ENCODE measurements at regions not wholly inside any gene's neighbourhood (a gene's known extent, or its start where the extent isn't known, plus 50 kb on each side); places are given as distances from the start of the nearest gene placed in this dataset.

DNA sequence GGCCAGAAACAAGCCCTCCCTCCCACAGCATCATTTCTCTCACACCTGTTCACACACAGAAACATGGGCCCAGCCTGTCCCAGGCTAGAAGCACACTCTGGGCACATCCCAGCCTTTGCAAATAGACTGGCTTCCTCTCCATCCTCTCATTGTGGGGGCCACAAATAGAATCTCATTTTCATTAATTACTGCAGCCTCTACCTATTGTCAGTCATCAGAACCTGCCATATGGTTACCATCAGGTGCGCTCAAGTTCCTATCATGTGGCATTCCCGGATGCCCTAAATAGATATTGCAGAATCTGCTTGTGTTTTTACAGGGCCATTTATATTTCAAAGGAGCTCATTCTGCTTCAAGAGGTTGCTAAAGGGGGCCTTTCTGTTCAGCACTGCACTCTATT lies 460.7 kb downstream of the BCL11A start:
- intact Hi-C loops (cut with DNase I, micrococcal nuclease): no loop called here
- DNase-seq (no peak), ATAC-seq (no peak)

DNA sequence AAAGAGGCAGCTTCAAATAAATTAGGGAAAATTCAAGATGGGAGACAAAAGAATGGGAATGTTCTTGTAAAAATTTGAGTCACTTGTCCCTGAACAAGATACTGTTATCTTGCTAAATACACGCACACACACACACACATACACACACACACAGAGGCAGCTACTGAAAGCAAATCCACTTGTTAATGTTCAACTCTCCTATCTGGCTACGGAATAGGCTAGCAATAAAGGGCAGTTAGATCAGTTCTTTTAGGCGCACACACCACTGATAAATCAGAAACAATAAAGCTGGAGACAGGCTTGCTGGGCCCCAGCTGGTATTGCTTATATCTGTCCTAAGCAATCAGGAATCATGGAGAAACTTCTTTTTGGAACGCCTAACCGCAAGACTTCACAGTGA lies 461.6 kb downstream of the BCL11A start:
- DNase-seq (peak; percentile 82 to 85), ATAC-seq (peak; percentile 85)
- intact Hi-C loops (cut with DNase I, micrococcal nuclease): no loop called here

DNA sequence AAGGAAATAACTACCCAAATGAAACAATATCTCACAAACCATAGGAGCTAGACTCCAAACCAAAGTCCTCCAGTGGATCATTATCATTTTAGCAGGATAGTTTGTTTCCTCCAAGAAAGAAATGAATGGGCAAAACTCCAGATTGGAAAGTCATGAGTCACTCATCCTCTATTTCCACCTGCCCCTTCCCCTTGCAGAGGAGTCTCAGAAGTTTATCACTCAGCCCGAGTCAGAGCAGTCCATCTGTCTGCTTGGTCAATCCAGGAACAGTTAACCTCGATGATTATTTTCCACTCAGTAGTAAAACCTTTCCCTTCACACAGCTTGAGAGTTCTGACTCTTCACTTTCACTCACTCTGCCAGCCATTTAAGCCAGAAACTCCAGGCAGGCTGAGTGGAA lies 462.2 kb downstream of the BCL11A start:
- DNase-seq: no peak
- peak; percentile 10 for ATAC-seq
- intact Hi-C loops (cut with DNase I, micrococcal nuclease): no loop called here

DNA sequence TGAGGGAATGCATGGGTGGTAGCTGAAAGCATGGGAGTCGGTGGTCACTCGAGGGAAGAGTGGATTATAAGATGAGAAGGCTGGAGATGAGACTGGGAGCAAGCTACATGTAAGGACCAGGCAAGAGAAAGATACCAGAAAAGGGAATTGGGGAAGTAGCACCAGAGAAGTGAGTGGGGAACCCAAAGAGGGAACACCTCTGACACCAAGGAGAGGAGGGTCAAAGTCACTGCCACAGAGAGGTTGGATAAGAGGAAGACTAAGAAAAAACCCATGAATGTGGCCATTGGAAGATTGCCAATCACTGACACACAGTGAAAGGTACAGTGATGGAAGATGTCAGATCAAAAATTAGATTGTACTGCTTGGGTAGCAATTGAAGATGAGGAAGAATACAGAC lies 473.9 kb downstream of the BCL11A start:
- ATAC-seq: no peak
- intact Hi-C loops (cut with DNase I, micrococcal nuclease): no loop called here
- no peak for DNase-seq

DNA sequence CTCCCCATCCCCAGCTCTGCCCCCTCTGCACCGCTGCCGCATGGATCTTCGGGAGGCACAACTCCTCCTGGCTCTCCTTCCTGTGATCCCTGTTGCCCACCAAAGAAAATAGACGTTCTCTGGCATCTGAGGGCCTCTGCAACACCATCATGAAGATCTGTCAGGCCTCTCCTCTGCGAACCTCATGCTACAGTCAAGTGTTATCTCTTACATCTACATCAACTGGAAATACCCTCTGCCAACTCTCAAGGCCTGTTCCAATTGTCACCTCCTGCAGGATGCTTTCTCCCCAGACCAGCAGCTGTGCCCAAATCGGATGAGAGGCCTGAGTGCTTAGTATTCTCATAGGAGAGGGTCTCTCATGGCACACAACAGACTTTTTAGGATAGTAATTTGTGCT lies 478.4 kb downstream of the BCL11A start:
- ATAC-seq (no peak), DNase-seq (no peak)
- intact Hi-C loops (cut with DNase I, micrococcal nuclease): no loop called here

DNA sequence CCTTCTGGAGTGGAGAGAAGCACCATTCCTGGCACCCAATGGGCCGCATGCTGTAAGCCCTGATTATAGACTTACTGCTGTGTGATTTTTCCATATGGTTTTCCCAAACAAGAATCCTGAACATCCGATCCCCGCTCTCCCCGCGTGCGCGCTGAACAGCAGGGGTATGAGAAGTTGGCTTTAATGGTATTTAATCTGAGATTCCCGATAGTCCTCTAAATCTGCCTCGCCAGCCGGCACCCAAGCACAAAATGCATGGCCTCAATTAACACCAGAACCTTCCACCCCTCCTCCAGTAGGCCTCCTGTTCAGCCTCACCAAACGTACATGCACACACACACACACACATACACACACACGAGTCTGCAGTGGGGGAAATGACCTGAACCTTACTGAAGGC lies 480.3 kb downstream of the BCL11A start:
- ATAC-seq (no peak), DNase-seq (no peak)

DNA sequence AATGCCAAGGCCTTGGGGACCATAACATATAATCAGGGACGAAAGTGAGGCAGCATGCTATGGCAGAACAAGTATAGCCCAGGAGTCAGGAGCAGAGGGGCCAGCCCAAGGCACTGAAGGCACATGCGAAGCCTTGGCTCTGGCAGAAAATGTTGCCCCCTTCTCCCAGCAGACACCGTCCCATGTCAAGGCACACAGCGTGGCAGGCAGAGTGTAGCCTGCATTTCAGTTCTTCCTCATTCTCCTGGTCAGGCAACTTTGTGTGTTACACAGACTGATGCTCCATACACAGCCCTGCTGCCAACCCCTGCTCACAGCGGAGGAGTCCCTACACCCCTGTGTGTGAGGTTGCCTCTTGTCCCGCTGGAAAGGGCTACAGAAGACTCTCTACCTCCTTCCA lies 480.8 kb downstream of the BCL11A start:
- ATAC-seq (no peak), DNase-seq (no peak)
- intact Hi-C loops (cut with DNase I, micrococcal nuclease): no loop called here

More for the DNA sequence above, 480.3 kb downstream of the BCL11A start:
- intact Hi-C loops (cut with DNase I, micrococcal nuclease): no loop called here

DNA sequence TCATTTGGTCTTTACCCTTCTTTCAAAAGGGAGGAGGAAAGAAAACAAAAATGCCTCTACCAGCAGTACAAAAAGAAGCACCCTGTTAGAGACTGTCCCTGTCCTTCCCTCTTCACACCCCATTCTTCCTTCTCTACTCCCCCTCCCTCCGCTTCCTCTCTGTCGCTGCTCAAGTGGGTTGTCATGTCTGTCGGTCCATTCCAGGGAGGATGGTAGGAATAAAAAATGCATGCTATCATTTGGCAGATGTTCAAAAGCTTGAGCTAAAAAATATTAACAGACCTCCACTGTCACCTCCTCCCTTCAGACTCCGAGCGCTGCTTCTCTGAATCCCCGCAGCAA lies 482.0 kb downstream of the BCL11A start:
- DNase-seq (no peak), ATAC-seq (no peak)
- intact Hi-C loops (cut with DNase I, micrococcal nuclease): no loop called here

DNA sequence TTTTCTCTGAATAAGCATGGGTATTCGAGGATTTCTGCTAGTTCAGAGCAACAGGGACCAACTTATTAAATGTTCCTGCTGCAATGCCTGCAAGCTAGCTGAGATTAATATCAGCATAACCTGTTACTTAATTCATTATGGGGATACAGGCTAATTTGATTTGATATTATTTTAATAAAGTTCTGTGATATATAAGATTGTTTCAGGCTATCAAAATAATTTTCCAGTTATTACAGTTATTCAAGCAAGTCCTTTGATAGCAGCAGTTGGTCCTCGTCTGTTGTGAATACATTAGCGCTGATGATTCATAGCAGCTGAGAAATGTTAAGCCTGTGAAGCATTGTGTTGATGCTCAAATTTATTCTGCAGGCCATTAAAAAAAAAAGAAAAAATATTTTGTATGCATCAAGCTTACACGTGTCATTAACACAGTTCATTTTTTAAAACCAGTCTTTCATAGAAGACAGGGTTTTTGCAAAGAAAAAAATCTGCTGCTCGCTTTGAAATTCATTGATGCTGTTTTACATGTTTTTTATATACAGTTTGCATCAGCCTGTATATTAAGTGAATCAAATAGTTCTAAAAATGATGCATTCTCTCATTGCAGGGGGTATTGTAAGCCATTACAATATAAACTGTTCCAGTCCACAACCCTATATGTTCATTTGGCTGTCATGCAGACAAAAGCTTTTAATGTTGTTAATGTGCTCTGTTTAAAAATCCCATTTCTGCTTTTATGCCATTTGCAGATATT lies 482.5 kb downstream of the BCL11A start:
- DNase-seq (no peak), ATAC-seq (no peak)
- intact Hi-C loops (cut with DNase I, micrococcal nuclease): no loop called here

DNA sequence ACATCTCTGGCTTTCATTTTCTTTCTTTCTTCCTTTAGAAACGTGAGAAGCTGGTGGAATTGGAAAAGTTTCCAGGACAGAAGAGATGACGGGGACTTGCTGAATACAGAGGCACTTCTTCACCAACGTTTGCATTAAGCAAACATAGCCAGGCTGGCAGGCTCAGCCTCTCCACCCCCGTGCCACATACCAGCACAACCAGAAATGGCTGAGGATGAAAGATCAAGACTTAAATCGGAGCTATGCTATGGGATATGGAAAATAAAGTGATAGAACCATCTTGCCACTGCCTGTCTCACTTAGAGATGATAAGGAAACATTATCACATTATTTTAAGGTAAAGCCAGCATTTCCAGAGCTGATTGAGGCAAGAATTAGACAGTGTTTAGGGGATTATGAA lies 483.3 kb downstream of the BCL11A start:
- intact Hi-C loops (cut with DNase I, micrococcal nuclease): no loop called here
- DNase-seq: no peak
- peak; percentile 34 for ATAC-seq

DNA sequence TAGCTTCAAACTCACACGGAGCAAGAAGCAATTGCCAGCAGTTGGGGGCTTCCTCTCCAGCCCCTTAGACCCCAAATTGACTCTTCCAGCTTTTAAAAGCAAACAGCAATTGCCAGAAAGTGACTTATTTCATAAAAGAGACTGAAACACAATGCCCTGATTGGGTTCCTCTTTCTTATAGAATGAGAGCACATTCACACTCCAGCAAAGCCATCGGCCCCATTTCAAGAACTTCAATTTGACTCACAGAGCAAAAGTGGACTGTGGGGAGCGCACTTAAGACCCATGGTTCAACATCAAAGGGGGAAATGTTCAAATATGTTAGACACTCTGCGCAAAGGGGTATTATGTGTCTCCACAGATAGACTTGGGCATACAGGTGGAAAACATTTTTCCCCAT lies 484.7 kb downstream of the BCL11A start:
- no peak for DNase-seq
- no peak for ATAC-seq
- intact Hi-C loops (cut with DNase I, micrococcal nuclease): no loop called here

DNA sequence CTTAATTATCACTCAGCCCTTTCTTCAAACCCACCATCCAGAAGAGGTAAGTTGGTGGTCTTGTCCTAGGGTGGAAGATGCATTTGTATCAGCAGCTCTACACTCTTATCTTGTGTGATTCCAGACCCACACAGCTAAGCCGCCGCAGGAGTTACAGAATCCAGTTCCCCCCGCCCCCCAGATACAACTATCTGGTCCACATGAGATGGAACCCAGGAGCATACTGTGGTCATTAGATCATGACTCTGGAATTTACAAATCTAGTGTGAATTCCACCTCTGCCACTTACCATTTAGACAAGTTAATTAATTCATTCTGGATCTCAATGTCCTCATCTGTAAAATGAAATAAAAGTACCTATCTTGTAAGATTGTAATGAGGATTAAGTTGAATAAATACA lies 486.4 kb downstream of the BCL11A start:
- DNase-seq (no peak), ATAC-seq (no peak)
- intact Hi-C loops (cut with DNase I, micrococcal nuclease): no loop called here

DNA sequence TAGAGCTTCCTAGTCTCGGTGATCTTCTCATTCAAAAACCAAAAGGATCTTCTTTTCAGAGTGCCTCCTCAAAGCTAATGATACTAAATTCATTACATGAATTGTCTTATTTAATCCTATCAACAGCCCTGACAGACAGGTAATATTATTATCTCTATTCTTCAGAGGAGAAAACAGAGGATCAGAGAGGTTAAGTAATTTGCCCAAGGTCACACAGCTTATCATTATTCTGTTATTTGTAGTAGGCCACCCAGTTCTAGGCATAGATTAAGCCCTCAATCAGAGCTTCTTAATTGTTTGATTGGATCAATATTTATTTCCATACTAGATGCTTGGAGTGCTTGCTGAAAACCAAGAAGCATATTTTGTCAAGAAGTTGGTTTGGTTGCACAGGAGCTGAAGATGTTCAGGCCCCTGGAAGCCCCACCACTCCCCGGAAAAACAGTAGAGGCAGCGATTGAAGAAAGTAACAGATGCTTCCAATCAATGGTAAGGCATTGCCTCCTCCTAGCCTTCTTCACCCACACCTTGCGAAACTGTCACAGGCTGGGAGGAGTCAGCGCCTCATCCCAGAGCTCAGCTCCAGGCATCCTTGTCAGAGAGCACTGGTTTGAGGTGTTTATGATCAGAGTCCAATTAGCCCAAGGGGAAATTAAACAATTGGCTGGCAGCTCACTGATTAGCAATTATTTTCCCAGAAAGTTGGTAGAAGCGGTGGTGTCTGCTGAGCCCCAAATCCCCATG lies 487.2 kb downstream of the BCL11A start:
- ATAC-seq (no peak), DNase-seq (no peak)
- intact Hi-C loops (cut with DNase I, micrococcal nuclease): no loop called here

DNA sequence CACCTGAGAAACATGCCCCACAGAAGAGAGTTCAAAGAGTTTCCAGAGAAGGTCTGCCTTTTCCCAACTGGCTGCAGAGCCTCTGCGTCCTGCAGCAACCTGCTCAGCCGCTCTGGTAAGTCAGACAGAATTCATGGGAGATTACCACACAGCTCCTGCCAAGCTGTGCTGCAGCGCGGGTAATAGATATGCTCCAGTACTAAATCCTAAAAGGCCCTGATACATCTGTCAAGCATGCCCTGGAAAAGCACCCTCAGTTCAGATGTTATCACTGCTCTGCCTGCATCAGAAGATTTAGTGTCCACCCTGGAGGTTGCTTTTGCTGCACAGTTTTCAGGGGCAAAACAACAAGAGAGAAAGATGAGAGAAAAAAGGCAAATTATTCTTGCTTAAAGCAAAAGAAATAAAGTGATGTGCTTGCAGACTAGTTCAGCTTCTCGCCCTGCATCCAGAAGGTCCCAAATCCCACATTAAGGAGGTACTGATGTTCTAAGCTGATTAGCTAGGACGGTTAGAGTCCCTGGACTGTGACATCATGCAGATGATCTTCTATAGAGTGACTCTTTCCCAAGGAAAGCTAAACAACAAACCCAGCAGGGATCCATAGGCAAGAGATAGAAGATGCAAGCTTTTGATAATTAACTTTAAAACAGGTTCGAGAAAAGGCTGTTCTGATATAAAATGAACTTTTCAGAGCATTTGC lies 488.6 kb downstream of the BCL11A start:
- intact Hi-C loops (cut with DNase I, micrococcal nuclease): no loop called here
- DNase-seq: no peak
- no peak for ATAC-seq

DNA sequence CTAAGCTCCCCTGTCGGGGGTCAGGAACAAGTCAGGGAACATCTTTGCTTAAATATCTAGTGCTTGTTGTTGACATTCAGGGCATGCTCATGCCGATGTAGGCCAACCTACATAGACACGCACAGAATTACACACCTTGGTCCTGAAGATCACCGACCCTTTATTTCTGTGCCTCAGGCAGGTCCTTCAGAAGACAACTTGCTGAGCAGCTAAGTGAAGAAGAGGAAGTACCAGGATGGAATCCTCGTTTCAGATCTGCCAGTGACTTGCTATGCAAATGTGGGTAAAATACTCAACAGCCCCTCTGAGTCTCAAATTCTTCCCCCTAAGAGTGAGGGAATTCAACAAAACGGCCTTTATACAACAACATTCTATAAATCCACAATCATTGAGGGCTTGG lies 494.7 kb downstream of the BCL11A start:
- intact Hi-C loops (cut with DNase I, micrococcal nuclease): no loop called here
- DNase-seq (no peak), ATAC-seq (no peak)

DNA sequence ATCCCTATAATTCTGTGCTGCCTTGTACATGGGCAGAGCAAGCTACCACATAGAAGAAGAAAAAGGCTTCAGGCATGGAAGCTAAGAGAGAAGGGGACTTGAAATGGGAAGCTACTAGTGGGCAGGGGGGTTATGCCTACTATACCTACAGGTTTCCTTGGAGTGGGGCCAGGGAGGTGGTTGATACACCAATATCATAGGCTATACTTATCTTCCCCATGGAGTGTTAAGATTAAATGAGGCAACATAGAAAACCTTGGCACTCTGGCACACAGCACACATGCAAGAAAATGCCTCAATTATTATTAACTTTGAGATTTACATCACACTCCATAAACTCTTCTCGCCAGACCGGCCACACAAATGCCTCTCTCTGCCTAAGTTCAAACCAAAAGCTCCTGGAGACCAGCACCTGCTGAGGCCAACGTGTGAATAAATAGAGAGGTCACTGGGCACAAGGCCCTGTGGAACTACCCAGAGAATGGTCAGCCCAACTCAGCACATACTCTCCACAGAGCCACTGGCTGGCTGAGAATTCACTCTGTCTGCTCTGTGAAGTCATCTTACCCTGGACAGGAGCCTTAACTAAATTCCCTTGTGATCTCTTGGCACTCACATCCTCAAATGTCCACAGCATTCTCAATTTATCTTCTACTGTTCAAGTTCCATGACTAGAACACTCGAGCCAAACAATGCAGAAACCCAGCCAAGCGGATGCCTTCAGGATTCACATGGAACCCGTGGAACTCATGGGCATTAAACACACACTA lies 498.7 kb downstream of the BCL11A start:
- intact Hi-C loops (cut with DNase I, micrococcal nuclease): no loop called here
- DNase-seq (no peak), ATAC-seq (no peak)

DNA sequence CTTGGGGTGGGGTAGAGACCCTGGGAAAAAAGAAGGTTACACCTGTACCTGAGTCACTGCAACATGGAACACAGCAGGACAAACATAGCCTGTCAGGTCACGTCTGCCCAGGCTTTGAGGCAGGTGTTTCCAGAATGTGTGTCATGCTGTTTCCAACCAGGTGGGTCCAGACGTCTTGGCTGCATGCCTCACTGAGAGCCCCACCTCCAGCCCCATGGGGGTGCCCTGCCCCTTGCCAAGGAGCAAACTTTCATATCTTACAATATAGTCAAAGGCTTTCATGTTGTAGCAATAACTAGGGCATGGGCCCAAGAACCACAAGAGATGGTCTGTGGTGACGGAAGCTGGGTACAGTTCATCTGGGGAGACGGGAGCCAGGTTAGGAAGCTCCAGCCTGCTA lies 499.7 kb downstream of the BCL11A start:
- ATAC-seq: peak; percentile 86
- intact Hi-C loops (cut with DNase I, micrococcal nuclease): no loop called here
- peak; percentile 16 to 51 for DNase-seq

DNA sequence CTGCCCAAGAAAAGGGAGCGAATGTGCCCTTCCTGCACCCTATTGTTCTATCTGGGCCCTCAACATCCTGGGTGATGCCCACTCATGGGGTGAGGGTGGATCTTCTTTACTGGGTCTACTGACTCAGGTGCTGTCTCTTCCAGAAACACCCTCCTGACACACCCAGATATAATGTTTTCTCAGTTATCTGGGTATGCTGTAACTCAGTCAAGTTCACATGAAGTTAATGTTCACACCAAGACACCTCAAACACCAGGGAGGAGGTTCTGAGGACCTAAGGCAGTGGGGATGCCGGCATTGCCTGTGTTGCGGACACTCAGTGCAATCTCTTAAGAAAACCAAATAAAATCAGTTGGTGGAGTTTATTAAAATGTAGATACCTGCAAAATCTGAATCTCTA lies 500.9 kb downstream of the BCL11A start:
- intact Hi-C loops (cut with DNase I, micrococcal nuclease): no loop called here
- DNase-seq (no peak), ATAC-seq (peak; percentile 44)

DNA sequence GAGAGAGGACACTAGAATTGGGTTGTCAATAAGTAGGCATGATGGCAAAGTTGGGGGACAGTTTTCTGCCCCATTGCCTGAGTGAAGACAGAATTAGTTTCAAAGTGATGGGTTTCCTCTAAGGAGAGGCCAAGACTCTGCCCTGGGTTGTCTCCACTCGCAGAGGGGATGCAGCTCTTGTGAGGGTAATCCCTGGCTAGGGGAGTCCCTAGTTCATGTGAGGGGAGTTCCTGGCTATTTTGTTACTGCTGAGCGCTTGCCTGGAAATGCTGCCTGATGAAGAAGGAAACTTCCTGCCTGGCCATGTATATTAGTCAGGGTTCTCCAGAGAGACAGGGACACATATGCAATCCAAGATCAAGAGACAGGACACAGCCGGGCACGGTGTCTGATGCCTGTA lies 501.5 kb downstream of the BCL11A start:
- DNase-seq (no peak), ATAC-seq (no peak)
- intact Hi-C loops (cut with DNase I, micrococcal nuclease): no loop called here

Measured in left colon (tissue), 2 donors.